ENCODE measurements at regions not wholly inside any gene's neighbourhood (a gene's known extent, or its start where the extent isn't known, plus 50 kb on each side); places are given as distances from the start of the nearest gene placed in this dataset.

DNA sequence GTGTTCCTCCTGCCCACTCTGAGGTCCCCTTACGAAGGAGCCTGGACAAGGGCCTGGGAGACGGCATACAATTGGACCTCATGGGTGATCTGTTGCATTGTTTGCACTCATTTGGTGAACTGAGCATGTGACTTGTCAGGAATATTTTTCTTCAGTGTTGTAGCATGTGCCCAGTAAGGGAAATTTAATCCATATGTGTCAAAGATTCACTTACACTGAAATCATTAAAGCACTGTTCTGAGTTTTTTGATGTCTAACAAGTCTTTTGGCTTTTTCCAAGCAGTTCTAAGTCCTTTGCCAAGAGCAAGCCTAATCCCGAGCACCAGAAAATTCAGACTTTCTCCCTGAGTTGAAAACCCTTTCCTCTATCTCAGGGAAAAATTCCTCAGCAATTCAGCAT, 61.6 kb upstream of the RPS23 start:
- CTCF ChIA-PET = interaction anchor here (0.6 kb wide), 1 partner anchor 1142 kb away, joined by 3 read pairs; no protein-coding TSS in a partner anchor
- H3K27ac ChIP-seq = no peak overlapping the region
- POLR2A ChIA-PET (ENCODE audit: low non-redundant PET) = no interaction called here
- TF ChIP-seq, protein P1, sequence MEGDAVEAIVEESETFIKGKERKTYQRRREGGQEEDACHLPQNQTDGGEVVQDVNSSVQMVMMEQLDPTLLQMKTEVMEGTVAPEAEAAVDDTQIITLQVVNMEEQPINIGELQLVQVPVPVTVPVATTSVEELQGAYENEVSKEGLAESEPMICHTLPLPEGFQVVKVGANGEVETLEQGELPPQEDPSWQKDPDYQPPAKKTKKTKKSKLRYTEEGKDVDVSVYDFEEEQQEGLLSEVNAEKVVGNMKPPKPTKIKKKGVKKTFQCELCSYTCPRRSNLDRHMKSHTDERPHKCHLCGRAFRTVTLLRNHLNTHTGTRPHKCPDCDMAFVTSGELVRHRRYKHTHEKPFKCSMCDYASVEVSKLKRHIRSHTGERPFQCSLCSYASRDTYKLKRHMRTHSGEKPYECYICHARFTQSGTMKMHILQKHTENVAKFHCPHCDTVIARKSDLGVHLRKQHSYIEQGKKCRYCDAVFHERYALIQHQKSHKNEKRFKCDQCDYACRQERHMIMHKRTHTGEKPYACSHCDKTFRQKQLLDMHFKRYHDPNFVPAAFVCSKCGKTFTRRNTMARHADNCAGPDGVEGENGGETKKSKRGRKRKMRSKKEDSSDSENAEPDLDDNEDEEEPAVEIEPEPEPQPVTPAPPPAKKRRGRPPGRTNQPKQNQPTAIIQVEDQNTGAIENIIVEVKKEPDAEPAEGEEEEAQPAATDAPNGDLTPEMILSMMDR (conservative IDR thresholded peaks at IDR 0.05; ENCODE audit: low read depth) = no peak
- DNase-seq (ENCODE audit: low spot score) = no peak

DNA sequence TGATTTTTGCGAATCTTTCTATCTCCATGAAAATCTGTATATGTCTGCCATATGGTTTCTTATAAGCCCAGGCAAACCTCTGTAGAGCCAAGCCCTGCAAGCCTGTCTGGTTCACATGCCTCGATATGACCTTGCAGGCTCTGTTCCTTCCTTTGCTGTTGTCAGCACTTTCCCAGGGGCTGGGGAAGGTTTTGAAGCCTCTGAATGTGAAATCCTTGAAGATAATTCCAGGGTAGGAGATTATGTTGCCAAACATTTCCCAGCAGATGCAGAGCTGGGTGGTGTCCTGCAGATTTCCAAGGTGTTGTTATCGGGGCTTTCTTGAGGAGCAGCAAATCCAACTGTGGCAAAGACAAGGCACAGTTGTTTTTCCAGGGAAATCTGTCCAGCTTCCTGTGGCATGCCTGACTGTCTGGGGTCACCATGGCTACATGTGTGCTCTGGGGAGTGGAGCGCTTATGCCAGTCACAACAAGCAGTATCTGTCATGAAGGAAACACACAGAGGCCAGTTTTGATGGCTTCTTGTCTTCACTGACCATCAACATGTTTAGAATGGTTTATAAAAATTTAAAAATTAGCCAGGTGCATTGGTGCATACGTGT, 60.7 kb upstream of the RPS23 start:
- POLR2A ChIA-PET (ENCODE audit: low non-redundant PET) = no interaction called here
- H3K27ac ChIP-seq = no peak overlapping the region
- TF ChIP-seq, protein P1 (conservative IDR thresholded peaks at IDR 0.05; ENCODE audit: low read depth) = no peak
- DNase-seq (ENCODE audit: low spot score) = no peak
- CTCF ChIA-PET = interaction anchor here (0.7 to 0.9 kb wide), 2 partner anchors 13 to 248 kb away, joined by 4 to 5 read pairs; no protein-coding TSS in a partner anchor

DNA sequence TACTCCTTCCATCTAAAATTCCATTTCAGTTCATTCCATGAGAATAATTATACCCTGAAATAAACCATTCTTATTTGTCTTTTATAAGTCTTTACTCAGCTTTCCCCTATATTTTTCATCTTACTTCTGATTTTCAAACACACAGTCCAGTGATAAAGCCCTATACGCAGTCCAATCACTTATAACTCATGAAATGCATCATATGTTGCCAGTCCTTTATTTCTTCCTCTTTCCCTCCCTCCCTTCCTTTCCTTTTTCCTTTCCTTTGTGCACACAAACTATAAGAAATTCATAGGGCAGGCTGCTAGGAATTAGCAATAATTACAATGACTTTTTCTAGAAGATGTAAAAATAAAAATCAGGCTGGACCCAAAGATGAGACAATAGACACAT, 58.8 kb upstream of the RPS23 start:
- no peak for DNase-seq (ENCODE audit: low spot score)
- H3K27ac ChIP-seq = no peak overlapping the region
- TF ChIP-seq, protein P1 (conservative IDR thresholded peaks at IDR 0.05; ENCODE audit: low read depth) = no peak
- ChIA-PET POLR2A (ENCODE audit: low non-redundant PET) (no interaction called here), CTCF (interaction anchor here (0.5 kb wide), 1 partner anchor 25 kb away, joined by 4 read pairs; no protein-coding TSS in a partner anchor)

DNA sequence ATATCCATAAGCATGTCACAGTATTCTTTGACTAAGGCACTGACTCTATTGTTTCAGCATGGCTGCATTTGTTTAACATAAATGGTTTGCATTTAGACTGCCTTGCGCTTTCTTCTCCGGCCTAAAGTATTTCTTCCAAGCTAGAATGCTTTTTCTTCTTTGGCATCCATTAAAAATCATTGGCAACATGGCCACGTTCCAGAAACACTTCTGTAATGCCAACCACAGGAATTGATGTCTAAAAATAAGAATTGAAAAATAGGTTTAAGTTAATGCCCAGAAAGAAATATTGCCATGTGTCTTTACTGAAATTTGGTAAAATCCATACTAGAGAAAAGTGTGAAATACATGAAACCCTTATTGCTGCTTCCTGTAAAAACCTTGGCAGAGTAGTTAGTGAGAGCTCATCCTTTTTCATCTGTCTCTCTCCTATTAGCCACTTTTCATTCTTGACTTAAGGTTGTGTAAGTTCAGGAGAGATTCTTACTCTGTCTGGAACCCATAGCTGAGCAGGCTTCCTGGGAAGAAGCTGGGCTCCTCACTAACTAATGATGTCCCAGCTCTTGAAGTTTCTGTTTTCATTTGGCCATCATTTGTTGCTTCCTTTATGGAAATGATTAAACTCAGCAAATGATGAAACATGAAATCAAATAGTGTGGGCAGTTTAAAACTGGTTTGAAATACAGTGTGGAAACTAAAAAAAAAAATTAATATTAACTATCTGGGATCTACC, 58.2 kb upstream of the RPS23 start:
- ChIA-PET POLR2A (ENCODE audit: low non-redundant PET) (no interaction called here), CTCF (interaction anchor here (0.5 to 0.8 kb wide), 3 partner anchors 24 to 211 kb away, joined by 3 to 4 read pairs (median 3); no protein-coding TSS in a partner anchor)
- no peak overlapping the region for H3K27ac ChIP-seq
- TF ChIP-seq, protein P1 (conservative IDR thresholded peaks at IDR 0.05; ENCODE audit: low read depth) = no peak
- DNase-seq (ENCODE audit: low spot score) = no peak

DNA sequence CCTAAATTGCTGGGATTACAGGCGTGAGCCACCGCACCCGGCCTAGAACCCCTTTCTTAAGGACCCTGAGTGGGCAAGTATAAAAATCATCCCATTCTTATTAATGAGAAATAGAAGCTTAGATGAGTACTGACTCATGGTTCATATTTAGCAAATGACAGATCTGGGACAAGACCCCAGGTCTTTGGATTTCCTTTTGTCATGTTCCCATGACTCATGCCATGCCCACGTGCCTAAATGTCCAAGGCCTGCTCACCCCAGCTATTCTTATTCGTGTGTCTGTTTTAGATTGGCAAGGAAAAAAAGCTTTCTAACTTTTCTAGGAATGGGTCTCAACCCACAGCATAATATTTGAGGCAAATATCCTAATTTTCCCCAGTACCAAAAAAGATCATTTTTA, 57.7 kb upstream of the RPS23 start:
- ChIA-PET CTCF (interaction anchor here (0.7 to 0.8 kb wide), 3 partner anchors 23 to 241 kb away, joined by 3 read pairs; no protein-coding TSS in a partner anchor), POLR2A (ENCODE audit: low non-redundant PET) (no interaction called here)
- DNase-seq (ENCODE audit: low spot score) = no peak
- H3K27ac ChIP-seq = no peak overlapping the region
- TF ChIP-seq, protein P1 (conservative IDR thresholded peaks at IDR 0.05; ENCODE audit: low read depth) = no peak

DNA sequence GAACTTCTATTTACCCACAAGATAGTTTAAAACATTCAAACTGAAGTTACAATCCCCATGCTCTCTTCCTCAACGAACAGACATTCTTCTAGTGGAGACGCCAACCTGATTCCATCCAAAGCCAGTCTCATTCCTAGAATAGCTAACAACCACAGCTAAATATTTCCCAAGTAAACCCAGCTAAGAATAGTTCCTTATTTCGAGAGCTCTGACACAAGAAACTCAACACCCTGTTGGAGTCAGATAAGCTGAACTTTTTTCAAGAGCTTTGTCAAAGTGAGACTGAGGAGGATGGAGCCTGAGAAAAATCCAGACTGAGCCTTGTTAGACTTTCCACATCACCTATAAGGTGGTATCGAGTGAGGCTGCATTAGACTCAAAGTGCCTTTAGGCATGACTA, 56.7 kb upstream of the RPS23 start:
- H3K27ac ChIP-seq = no peak overlapping the region
- DNase-seq (ENCODE audit: low spot score) = no peak
- ChIA-PET POLR2A (ENCODE audit: low non-redundant PET) (no interaction called here), CTCF (interaction anchor here (0.6 kb wide), 1 partner anchor 33 kb away, joined by 3 read pairs; no protein-coding TSS in a partner anchor)
- TF ChIP-seq, protein P1 (conservative IDR thresholded peaks at IDR 0.05; ENCODE audit: low read depth) = no peak
